ENCODE measurements at regions not wholly inside any gene's neighbourhood (a gene's known extent, or its start where the extent isn't known, plus 50 kb on each side); places are given as distances from the start of the nearest gene placed in this dataset.
A peak's percentile ranks its signal among the peaks of the same experiment; 100 is the strongest.

DNA sequence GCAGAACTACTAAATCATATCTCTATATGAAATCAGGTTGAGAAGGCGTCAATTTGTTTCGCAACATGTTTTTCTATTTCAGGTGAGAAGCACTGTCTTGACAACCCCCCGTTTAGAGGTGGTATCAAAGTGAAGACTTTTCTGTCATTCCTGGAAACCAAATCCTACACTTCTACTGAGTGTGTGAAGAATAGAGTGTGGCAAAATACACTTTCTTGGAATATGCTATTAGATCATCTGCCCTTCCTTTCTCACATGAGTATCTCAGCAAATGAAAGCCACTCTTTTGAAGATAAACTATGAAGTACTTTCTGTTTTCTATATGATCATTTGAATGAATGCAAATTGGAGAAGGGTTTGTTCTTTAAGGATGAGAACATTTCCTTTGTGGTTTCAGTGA is 174.0 kb upstream of the FMR1 start:
- Mint-ChIP-seq H3K27ac (peak overlapping the region; percentile 78), H3K27me3 (no peaks in the 10 kb centered on the region), H3K4me1 (peaks cover 23% of the 10 kb centered on the region), H3K9me3 (no peaks in the 10 kb centered on the region), H3K36me3 (ENCODE audit: low read depth) (no peaks in the 10 kb centered on the region), H3K4me3 (no peak overlapping the region)
- no peak for DNase-seq
- CTCF ChIA-PET: no interaction called here
- POLR2A ChIA-PET: no interaction called here

DNA sequence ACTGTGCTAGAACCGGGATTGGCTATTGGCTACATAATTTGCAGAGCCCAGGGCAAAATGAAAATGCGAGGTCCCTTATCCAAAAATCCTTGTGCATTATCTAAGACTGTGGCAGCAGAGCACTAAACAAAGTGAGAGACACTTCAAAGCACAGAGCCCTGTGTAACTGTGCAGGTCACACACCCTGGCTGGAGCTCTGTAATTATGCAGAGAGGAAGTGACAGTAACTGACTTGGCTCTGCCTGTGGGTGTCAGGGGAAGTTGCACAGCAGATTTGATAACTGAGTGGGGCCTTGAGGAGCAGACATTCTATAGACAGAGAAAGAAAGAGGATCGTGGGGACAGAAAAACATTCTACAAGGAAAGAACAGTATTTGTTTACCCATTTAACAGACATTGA is 173.5 kb upstream of the FMR1 start:
- Mint-ChIP-seq H3K4me1 (peaks cover 23% of the 10 kb centered on the region), H3K27me3 (no peaks in the 10 kb centered on the region), H3K36me3 (ENCODE audit: low read depth) (no peaks in the 10 kb centered on the region), H3K9me3 (no peaks in the 10 kb centered on the region), H3K4me3 (no peak overlapping the region), H3K27ac (peak overlapping the region; percentile 78)
- POLR2A ChIA-PET: no interaction called here
- peak; percentile 25 for DNase-seq
- CTCF ChIA-PET: no interaction called here

DNA sequence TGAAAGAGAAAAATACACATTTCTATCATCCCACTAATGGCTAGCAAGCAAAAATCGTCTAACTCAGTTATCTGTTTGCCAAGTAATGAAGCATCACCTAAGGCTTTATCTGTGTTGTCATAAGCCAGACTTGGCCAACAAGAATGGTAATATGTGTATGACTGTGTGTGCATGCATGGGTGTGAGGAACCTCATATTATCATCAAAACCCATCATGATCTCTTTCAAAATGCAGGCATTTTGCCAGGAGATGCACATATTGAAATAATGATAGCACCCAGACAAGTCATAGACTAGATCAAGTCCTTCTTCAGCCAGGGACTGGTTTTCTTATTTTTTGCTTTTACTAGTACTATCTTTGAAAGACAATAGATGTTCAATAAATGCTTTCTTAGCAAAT is 172.5 kb upstream of the FMR1 start:
- H3K4me3 Mint-ChIP-seq: no peak overlapping the region
- H3K27ac Mint-ChIP-seq: no peak overlapping the region
- POLR2A ChIA-PET: no interaction called here
- peaks cover 23% of the 10 kb centered on the region for H3K4me1 Mint-ChIP-seq
- CTCF ChIA-PET: no interaction called here
- DNase-seq: no peak
- H3K9me3 Mint-ChIP-seq: no peaks in the 10 kb centered on the region
- H3K27me3 Mint-ChIP-seq: no peaks in the 10 kb centered on the region
- H3K36me3 Mint-ChIP-seq (ENCODE audit: low read depth): no peaks in the 10 kb centered on the region

DNA sequence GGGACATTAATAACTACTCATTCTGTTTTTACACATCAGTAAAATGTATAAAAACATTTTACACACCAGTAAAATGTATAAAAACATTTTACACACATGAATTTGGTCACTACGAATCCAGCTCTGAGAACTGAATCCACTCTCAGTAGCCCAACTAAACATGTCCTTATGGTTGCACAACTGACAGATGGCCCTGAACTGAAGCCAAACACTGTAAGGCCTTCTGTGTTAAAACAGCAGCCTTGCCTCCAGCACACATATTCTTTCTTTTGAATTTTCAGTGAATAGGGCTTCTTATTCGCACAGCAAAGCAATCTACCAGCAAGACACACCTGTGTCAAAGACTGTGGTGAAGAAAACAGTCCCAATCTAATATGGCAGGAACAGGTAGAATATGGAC is 169.9 kb upstream of the FMR1 start:
- ChIA-PET CTCF (no interaction called here), POLR2A (no interaction called here)
- DNase-seq: no peak
- Mint-ChIP-seq H3K9me3 (no peaks in the 10 kb centered on the region), H3K27me3 (no peaks in the 10 kb centered on the region), H3K4me1 (peaks cover 20% of the 10 kb centered on the region), H3K27ac (no peak overlapping the region), H3K4me3 (no peak overlapping the region), H3K36me3 (ENCODE audit: low read depth) (no peaks in the 10 kb centered on the region)

DNA sequence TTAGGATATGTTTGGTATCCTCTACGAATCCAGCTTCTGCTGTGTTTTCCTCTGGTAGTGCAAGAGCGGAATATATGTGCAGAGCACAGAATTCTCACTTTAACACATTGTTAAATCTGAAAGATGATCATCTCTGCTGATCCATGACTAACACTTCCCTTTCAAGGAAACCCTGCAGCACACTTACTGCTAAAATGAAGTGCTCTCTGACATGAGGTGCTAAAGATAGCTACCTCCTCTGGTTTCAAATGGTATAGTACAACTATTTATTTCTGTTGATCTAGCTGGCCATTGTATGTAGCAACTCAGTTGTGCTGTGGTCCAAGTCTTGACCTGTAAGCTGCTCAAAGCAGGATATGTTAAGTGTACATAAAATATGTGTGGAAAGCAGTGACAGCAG is 162.4 kb upstream of the FMR1 start:
- no peak for DNase-seq
- no peaks in the 10 kb centered on the region for H3K36me3 Mint-ChIP-seq (ENCODE audit: low read depth)
- ChIA-PET POLR2A (no interaction called here), CTCF (no interaction called here)
- no peak overlapping the region for H3K27ac Mint-ChIP-seq
- H3K9me3 Mint-ChIP-seq: no peaks in the 10 kb centered on the region
- no peaks in the 10 kb centered on the region for H3K4me1 Mint-ChIP-seq
- H3K27me3 Mint-ChIP-seq: no peaks in the 10 kb centered on the region
- no peak overlapping the region for H3K4me3 Mint-ChIP-seq

DNA sequence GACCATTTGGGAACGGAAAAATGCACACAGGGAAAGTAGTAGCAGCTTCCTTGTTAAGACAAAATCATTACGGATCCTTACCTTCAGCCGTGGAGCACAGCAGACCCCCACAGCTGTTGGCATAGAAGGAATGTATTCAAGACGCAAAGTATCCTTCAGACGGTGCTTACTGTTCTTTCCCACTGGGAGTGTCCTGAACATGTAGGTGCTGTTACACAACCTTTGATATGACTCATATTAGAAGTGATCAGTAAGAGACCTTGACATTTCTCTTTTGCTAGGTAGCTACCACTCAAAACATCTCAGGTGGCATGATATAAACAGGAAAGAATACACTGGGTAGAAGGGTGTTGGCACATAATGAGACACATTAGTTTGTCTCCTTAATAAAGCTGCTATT is 154.0 kb upstream of the FMR1 start:
- Mint-ChIP-seq H3K27ac (no peak overlapping the region), H3K4me3 (no peak overlapping the region), H3K9me3 (no peaks in the 10 kb centered on the region), H3K36me3 (ENCODE audit: low read depth) (no peaks in the 10 kb centered on the region), H3K27me3 (peaks cover 2% of the 10 kb centered on the region), H3K4me1 (peaks cover 13% of the 10 kb centered on the region)
- ChIA-PET CTCF (no interaction called here), POLR2A (no interaction called here)
- no peak for DNase-seq

DNA sequence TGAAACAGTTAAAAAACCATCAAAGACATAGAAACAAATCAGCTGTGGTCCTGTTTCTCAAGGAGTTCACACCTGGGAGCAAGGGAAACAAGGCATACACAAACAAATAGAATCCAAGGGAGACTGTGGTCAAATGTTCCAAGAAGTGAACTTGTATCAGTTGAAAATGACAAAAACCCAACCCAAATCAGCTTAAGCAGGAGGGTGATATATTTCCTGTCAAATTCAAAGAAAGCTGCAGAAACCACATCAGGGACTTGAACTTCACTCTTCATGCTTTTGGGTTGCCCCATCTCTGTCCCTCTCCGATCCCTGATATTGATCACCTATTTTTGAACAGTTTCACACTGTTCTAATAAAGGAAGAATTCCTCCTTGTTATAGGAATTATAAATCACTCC is 148.6 kb upstream of the FMR1 start:
- Mint-ChIP-seq H3K27ac (peak overlapping the region; percentile 29), H3K27me3 (peaks cover 1% of the 10 kb centered on the region), H3K4me3 (no peak overlapping the region), H3K9me3 (no peaks in the 10 kb centered on the region), H3K4me1 (peaks cover 23% of the 10 kb centered on the region), H3K36me3 (ENCODE audit: low read depth) (no peaks in the 10 kb centered on the region)
- DNase-seq: no peak
- ChIA-PET POLR2A (no interaction called here), CTCF (no interaction called here)

DNA sequence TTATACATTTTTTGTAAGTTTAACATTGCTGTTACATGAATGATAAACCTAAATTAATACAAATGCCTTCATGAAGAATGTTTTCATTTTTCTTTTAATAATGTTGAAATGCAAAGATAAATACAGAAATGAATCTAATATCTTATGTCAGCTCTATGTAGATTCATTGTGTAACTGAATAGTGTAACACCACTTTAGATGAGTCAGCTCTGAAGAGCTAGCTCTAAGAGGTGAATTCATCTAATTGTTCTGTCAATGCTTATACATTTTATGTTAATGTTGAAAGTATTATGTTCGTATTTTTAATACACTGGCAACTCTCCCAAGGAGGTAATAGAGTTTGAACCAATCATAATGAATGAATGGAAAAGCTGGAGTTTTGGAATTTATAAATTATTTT is 146.9 kb upstream of the FMR1 start:
- Mint-ChIP-seq H3K27ac (no peak overlapping the region), H3K4me3 (no peak overlapping the region), H3K9me3 (no peaks in the 10 kb centered on the region), H3K27me3 (peaks cover 1% of the 10 kb centered on the region), H3K4me1 (peaks cover 20% of the 10 kb centered on the region), H3K36me3 (ENCODE audit: low read depth) (no peaks in the 10 kb centered on the region)
- ChIA-PET POLR2A (no interaction called here), CTCF (no interaction called here)
- no peak for DNase-seq

DNA sequence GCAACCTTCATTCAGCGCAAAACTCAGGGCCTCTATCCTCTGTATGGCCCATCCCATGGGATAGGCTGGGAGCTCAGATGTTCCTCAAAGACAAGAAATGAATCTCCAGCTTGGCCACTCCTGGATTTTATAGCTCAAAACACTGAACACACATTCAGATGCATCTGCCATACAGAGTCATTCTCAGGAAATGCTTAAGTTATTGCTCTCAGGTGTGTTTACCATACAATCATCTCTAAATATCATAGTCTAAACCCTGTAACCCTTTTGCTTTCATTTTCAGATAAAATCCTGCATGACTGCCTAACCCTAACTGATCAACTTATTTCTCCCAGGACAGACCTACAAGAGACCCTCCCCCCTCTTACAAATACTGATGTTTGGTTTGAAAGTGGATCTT is 140.9 kb upstream of the FMR1 start:
- CTCF ChIA-PET: no interaction called here
- Mint-ChIP-seq H3K27me3 (peaks cover 1% of the 10 kb centered on the region), H3K9me3 (no peaks in the 10 kb centered on the region), H3K4me1 (peaks cover 5% of the 10 kb centered on the region), H3K36me3 (ENCODE audit: low read depth) (no peaks in the 10 kb centered on the region), H3K27ac (no peak overlapping the region), H3K4me3 (no peak overlapping the region)
- POLR2A ChIA-PET: no interaction called here
- no peak for DNase-seq

DNA sequence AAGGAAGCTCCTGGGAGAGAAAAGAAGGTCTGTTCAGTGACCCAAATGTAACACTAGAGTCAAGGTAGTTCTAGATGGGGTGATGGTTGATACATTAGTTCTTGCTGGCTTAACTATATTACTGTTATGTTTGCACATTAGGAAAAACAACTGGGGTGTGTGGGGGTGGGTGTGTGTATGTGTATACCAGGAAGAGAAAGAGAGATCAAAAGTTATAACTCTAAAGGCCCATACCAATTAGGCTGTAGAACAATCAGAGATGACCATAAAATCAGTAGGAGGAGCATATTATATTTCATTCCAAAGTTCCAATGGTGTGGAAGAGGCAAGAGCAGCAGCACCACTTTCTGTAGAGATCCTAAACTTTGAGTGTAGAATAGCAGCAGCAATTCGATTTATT is 134.7 kb upstream of the FMR1 start:
- ChIA-PET CTCF (no interaction called here), POLR2A (no interaction called here)
- H3K9me3 Mint-ChIP-seq: no peaks in the 10 kb centered on the region
- peaks cover 2% of the 10 kb centered on the region for H3K27me3 Mint-ChIP-seq
- H3K36me3 Mint-ChIP-seq (ENCODE audit: low read depth): no peaks in the 10 kb centered on the region
- H3K4me1 Mint-ChIP-seq: peaks cover 4% of the 10 kb centered on the region
- H3K27ac Mint-ChIP-seq: no peak overlapping the region
- DNase-seq: no peak
- H3K4me3 Mint-ChIP-seq: no peak overlapping the region

DNA sequence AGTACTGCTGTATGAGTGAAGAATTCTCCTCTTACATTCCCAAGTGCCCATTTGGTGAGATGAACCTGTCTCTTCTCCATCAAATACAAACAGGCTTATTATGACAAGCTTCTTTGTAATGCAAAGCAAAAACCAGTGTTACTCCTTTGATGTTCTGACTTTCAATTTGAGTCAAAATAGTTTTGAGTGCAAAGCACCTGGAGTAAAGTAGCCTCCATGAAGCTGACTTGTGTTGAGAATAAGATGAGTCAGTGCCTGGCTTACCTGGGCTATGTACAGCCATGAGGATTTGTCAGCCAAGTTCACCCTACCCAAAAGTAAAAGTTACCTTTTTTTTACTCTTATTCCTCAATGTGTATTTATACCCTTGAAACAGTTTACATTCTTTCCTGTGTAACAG is 132.5 kb upstream of the FMR1 start:
- DNase-seq: no peak
- H3K4me3 Mint-ChIP-seq: no peak overlapping the region
- no peak overlapping the region for H3K27ac Mint-ChIP-seq
- POLR2A ChIA-PET: no interaction called here
- CTCF ChIA-PET: no interaction called here
- H3K4me1 Mint-ChIP-seq: peaks cover 6% of the 10 kb centered on the region
- H3K36me3 Mint-ChIP-seq (ENCODE audit: low read depth): no peaks in the 10 kb centered on the region
- H3K9me3 Mint-ChIP-seq: no peaks in the 10 kb centered on the region
- peaks cover 2% of the 10 kb centered on the region for H3K27me3 Mint-ChIP-seq

DNA sequence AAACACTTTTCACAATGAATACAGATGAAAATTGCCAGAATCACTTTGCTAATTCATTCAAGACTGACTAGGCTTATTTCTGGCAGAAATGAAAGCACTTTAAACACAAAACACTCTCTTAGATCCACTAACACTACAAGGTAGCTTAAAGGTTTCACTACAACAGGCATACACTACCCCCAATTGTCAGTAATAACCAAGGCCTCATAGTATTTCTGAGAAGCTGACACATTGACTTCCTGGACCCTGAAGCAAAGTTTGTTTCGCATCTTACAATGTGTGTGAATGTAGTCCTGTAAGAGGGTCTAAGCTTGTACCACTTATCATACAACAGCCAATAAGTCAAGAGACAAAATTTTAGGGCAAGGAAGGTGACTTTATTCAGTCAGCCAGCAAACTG is 129.9 kb upstream of the FMR1 start:
- POLR2A ChIA-PET: no interaction called here
- H3K4me1 Mint-ChIP-seq: peaks cover 6% of the 10 kb centered on the region
- H3K27ac Mint-ChIP-seq: no peak overlapping the region
- CTCF ChIA-PET: no interaction called here
- H3K27me3 Mint-ChIP-seq: no peaks in the 10 kb centered on the region
- DNase-seq: no peak
- no peaks in the 10 kb centered on the region for H3K9me3 Mint-ChIP-seq
- H3K4me3 Mint-ChIP-seq: no peak overlapping the region
- H3K36me3 Mint-ChIP-seq (ENCODE audit: low read depth): no peaks in the 10 kb centered on the region

DNA sequence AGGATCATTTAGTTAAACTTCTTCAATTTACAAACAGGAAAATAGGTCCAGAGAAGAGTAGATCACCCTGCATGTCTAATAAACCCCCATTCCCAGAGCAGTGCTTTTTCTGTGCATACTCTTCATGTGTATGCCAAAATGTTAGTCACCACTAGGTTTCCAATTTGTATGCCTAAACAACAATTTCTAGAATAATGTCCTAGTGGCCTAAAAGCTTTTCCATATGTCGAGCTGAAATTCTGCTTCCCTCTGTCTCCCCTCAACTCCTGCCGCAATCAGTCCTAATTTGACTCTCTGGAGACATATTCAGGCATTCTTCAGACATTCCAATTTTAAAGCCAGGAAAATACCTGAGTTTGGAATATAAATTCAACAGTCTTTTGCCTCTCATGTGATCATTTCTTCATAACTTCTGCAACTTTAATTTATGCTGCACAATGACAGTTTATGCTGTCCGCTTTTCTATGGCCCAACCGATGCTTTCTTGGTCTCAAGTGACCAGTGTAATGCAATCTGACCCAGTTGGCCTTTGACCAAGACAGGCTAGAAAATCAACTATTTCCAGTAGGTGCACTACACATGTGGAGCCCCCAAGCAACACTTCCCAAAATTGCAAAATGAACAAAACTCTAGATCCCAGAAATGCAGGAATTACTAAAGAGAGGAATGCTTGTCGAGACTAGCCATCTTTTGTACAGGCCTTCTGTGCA is 122.9 kb upstream of the FMR1 start:
- no peaks in the 10 kb centered on the region for H3K36me3 Mint-ChIP-seq (ENCODE audit: low read depth)
- ChIA-PET POLR2A (no interaction called here), CTCF (no interaction called here)
- H3K4me1 Mint-ChIP-seq: no peaks in the 10 kb centered on the region
- no peak for DNase-seq
- no peak overlapping the region for H3K4me3 Mint-ChIP-seq
- H3K27ac Mint-ChIP-seq: no peak overlapping the region
- H3K27me3 Mint-ChIP-seq: no peaks in the 10 kb centered on the region
- H3K9me3 Mint-ChIP-seq: no peaks in the 10 kb centered on the region

DNA sequence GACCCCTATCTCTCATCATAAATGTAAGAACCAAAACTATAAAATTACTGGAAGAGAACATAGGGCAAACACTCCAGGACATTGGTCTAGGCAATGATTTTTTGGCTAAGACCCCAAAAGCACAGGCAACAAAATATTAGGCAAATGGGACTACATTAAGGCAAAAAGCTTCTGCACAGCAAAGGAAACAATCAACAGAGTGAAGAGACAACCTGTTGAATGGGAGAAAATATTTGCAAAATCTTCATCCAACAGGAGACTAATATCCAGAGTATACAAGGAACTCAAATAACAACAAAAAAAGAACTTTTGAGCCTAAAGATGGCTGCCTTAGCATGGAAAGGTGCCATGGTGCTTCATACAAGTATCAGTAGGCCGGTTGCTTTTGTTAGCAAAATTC is 111.1 kb upstream of the FMR1 start:
- Mint-ChIP-seq H3K4me1 (no peaks in the 10 kb centered on the region), H3K36me3 (ENCODE audit: low read depth) (no peaks in the 10 kb centered on the region), H3K27me3 (no peaks in the 10 kb centered on the region), H3K27ac (no peak overlapping the region), H3K9me3 (no peaks in the 10 kb centered on the region), H3K4me3 (no peak overlapping the region)
- no peak for DNase-seq
- POLR2A ChIA-PET: no interaction called here
- CTCF ChIA-PET: no interaction called here

DNA sequence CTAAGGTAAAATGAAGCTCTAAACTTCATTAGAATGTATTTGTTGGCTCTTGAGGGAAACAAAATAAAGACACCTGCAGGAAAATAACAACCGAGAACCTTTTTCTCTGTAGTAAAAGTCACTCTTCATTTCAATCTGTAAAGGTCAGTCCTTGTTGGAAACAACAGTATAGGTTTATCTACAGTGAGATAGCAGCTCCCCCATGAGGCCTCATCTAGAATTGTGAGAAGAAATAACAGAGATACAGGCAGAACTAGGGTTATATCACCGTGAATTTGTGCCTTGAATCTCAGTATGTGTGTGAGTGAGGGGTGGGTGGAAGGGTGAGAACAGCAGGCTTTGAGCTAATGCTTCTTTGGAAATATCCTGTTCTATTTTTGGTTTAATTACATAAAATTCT is 107.8 kb upstream of the FMR1 start:
- POLR2A ChIA-PET: no interaction called here
- H3K27me3 Mint-ChIP-seq: no peaks in the 10 kb centered on the region
- DNase-seq: no peak

More for the DNA sequence above, 107.8 kb upstream of the FMR1 start:
- Mint-ChIP-seq H3K36me3 (ENCODE audit: low read depth) (no peaks in the 10 kb centered on the region), H3K4me1 (no peaks in the 10 kb centered on the region), H3K4me3 (no peak overlapping the region), H3K27ac (no peak overlapping the region), H3K9me3 (no peaks in the 10 kb centered on the region)
- CTCF ChIA-PET: interaction anchor here (1.3 kb wide), 1 partner anchor 328 kb away, joined by 6 read pairs; no protein-coding TSS in a partner anchor

Data from activated CD4-positive, alpha-beta memory T cell treated with anti-CD3 and anti-CD28 coated beads, Interleukin-2, amount 10 ng/mL, durations not matched to agents 7 days and 5 days (primary cell).